GM19467 (cell line): ENCODE measurements at regions not wholly inside any gene's neighbourhood (a gene's known extent, or its start where the extent isn't known, plus 50 kb on each side); places are given as distances from the start of the nearest gene placed in this dataset.

ENCODE experiments used
- ATAC-seq: cut with Tn5 transposase; IDR thresholded peaks from one replicate; pipeline ENCODE4 v1.9.1; 2021; ENCODE audit warnings: mild to moderate bottlenecking, moderate library complexity; ENCODE audit not compliant: unreplicated experiment

DNA sequence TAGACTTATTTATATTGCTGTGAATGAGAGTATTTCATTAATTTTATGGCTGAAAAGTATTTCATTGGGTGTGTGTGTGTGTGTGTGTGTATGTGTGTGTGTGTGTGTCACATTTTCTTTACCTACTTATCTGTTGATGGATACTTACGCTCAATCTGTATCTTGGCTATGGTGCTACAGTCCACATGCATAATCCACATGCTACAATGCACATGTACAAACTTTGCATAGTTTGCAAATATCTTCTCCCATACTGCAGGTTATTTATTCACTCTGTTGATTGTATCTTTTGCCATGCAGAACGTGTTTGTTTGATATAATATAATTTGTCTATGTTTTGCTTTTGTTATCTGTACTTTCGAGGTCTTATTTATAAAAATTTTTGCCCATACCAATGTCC is 167.8 kb downstream of the RAB28 start:
- ATAC-seq, result no peak

DNA sequence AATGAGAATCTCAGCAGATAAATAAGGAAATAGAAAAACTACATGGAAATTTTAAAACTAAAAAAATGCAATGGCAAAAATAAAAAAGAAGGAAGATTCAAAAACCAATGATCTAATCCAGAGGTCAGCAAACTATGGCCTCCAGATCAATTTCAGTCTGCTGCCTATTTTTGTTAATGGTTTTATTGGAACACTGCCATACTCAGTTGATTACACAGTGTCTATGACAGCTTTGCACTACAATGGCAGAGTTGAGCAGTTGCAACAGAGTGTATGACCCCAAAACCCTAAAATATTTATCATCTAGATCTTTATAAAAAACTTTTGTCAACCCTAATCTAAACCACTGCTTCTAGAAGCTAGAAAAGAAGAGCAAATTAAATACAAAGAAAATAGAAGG is 170.3 kb downstream of the RAB28 start:
- no peak for ATAC-seq

DNA sequence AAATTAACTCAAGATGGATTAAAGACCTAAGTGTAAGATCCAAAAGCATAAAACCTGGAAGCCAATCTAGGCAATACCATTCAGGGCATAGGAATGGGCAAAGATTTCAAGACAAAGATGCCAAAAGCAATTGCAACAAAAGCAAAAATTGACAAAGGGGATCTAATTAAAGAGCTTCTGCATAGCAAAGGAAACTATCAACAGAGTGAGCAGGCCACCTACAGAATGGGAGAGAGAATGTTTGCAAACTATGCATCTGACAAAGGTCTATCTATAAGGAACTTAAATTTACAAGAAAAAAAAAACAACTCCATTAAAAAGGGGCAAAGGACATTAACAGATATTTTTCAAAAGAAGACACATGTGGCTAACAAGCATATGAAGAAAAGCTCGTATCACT is 171.9 kb downstream of the RAB28 start:
- no peak for ATAC-seq

DNA sequence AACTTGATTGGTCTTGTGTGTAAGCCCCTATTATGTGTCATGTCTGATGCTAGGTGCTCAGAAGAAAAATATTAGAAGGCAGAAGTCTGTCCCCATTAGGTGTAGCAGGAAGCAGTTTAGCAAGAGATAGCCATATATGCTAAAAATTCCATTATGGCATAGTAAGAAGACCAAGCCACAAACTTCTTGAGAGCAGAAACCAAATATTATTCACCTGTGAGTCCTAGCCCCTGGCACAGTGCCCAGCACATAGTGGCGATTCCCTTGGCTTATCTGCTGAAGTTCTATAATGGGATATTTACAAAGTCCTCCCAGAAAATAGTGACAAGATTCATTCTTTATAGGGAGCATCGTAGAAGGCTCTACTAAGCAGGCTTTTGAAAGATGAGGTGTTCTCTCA is 174.4 kb downstream of the RAB28 start:
- no peak for ATAC-seq

DNA sequence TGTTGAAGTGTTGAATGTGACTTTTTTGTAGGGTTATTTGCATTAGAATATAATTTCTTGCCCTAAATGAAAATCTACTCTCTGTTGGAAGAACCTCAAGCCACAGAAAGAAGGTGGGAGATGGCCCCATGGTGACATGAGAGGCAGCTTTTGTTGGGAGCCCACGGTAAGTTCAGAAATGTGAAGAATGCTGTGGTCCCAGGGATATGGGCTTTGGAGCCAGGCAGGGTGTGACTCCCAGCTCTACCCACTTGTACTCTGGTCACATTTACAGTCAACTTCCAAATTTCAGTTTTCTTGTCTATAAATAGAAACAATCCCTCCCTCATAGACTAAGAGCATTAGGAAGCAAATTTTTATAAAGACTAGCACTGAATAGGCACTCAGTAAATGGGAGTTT is 177.8 kb downstream of the RAB28 start:
- no peak for ATAC-seq

DNA sequence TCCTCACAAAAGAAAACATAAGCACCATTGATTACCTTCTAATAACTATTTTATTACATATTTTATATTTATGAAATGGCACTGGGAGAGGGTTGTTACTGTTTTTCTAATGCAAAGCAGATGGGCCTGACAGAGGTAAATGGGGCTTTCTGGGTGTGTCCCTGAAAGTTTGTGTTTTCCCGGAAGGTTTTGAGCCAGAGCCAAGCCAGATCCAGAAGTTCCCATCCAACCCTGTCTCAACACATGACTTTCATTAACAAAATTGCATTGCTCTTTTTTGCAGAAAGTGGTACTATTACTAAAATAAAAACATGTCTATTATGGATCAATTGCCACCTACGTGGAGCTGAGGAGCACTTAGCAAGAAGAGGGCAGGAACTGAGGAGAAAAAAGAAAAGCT is 181.3 kb downstream of the RAB28 start:
- no peak for ATAC-seq

DNA sequence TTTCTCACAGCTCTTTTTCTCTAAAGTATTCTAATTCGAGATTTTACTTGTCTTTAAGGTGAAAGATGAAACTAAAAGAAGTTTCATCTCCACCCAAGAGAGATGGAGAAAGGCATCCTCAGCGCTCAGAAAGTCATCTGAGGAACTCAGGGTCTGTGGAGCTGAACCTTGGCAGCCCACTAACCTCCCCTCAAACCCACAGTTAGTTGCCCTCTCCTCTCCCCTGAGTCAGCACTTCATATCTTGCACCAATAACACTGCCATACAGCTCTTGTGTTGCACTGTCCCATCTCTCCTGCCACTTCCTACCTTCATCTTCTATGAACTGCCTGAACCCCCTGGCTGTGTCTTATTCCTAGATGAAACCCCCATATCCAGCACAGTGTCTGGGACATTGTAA is 184.8 kb downstream of the RAB28 start:
- ATAC-seq, result no peak

DNA sequence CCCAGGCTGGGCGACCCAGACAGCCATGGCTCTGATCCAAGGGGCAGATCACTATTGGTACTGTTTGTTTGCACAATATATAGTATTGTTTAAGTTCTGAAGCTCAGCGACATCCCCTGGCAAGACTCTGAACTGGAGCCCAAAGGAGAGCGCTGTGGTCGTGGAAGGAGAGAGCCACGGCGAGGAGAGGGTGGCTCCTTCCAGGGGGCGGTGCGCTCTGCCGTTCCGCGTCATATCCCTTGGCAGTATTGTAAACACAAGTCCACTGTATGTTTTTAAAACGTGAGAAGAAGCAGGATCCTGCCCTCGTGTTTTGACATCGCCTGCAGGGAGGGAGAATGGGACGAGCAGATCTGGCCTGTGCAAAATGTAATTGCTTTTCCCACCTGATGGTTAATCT is 185.5 kb downstream of the RAB28 start:
- ATAC-seq, result no peak

DNA sequence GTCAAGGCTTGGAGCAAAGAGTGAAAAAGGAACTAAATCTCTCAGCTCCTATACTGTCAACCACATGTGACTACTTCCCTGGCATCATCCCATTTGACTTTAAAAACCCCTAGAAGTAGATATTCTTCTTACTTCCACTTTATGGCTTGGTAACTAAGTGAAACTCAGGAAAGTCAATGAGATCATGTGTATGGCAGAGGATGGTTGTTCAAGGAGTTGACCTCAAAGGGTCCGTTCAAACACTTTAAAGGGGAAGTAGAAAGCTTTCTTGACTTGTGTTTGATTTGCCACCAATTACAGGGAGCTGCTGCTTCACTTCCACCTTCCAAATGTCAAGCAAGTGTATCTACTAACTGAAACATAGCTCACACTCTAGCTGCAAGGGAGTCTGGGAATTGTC is 187.2 kb downstream of the RAB28 start:
- ATAC-seq, result no peak

DNA sequence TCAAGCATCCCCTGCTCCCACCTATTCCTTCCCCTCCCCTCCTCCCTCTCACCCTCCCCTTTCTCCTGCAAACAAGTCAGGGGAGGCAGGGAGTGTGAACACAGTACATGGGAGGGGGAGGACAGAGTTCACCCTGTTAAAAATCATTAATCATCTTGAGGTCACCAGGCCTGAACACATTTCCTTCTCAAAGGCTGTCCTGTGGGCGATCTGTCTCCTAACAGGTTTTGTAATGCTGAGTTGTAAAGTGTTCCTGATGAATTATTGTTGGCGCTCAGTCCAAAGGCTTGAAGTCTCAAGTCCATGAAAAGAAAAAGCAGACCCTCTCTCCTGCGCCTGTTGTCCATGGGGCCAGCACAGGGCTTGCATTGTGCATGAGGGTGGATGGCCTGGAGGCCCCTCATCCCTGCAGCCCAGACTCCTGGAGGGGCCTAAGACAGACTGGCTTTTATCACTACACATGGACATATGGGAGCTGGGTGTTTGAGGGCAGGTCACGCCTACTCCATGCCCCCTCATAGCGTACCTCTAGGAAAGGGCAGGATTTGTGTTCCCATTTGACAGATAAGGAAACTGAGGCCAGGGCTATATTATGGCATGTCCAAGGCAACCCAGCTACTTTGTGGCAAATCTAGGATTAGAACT is 189.1 kb downstream of the RAB28 start:
- ATAC-seq, result no peak

DNA sequence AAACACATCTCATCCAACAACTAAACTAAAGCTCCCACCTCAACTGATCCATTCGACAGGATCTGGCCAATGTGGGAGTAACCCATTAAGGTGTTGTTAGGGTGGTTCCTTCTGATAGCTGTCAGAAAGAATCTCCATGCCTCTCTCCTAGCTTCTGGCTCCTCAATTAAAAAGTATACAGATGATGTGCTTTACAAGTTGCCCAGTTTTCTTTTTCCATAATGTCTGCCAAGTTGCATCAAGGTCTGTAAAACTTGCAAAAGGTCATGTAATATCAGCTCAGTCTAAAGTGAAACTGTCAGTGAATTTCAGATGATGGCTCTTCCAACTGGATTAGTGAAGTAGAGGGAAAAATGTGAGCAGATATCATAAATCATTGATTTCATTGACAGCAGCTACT is 191.8 kb downstream of the RAB28 start:
- ATAC-seq, result no peak

DNA sequence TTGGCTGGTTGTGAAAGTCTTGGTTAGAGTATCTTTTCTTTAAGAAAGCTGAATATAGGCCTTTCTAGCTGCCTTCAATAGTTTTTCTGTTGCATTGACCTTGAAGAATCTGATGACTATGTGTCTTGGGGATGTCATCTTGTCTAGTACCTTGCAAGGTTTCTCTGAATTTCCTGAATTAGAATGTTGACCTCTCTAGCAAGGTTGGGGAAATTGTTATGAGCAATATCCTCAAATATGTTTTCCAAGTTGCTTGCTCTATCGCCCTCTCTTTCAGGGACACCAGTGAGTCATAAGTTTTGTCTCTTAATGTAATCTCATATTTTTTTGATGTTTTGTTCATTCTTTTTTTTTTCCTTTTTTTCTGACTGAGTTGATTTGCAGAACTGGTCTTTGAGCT is 194.7 kb downstream of the RAB28 start:
- ATAC-seq, result no peak

DNA sequence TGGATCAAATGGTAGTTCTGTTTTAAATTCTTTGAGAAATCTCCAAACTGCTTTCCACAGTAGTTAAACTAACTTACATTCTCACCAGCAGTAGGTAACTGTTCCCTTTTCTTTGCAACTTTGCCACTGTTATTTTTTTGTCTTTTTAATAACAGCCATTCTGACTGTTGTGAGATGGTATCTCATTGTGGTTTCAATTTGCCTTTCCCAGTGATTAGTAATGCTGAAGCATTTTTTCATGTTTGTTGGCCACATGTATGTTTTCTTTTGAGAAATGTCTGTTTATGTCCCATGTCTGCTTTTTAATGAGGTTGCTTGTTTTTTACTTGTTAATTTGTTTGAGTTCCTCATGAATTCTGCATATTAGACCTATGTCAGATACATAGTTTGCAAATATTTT is 198.8 kb downstream of the RAB28 start:
- ATAC-seq, result no peak

DNA sequence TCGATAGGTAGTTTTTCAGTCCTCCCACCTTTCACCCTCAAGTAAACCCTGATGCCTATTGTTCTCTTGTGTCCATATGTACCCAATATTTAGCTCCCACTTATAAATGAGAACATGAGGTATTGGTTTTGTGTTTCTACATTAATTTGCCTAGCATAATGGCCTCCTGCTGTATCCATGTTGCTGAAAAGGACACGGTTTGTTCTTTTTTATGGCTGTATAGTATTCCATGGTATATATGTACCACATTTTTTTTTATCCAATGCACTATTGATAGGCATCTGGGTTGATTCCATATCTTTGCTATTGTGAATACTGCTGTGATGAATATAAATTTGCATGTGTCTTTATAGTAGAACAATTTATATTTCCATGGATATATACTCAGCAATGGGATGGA is 199.2 kb downstream of the RAB28 start:
- no peak for ATAC-seq

DNA sequence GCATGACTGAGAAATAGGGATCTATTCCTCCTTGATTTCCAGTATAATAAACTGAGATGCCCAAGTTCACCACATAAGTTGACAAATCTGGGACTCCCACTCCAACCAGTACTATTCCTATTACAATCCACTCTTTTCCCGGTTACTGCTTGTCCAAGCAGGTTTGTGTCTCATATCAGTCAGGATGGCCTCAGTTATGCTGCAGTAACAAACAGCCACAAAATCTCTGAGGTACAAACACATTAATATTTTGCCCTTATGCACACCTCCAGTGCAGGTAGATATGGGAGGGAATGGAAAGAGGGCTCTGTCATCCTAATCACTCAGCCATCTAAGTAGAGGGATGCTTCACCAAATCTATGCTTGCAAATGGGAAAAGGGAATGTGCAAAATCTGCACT is 207.8 kb downstream of the RAB28 start:
- ATAC-seq, result no peak

DNA sequence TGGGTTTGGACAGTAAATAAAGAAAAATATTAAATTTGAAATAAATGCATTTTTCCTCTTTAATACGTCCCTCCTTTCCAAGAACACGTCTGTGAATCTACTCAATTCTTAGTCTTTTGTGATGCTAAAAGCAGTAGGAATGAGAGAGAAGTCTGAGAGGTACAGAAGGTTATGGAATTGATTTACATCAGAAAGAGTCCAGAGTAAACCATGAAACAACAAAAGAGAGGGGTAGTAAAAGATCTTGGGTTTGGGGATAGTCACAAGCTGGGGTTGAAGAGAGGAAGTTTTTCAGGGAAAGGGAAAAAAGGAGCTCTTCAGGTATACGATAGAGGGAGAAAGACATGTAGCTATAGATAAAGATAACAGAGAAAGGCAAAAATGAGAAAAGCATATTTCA is 215.4 kb downstream of the RAB28 start:
- ATAC-seq, result no peak

DNA sequence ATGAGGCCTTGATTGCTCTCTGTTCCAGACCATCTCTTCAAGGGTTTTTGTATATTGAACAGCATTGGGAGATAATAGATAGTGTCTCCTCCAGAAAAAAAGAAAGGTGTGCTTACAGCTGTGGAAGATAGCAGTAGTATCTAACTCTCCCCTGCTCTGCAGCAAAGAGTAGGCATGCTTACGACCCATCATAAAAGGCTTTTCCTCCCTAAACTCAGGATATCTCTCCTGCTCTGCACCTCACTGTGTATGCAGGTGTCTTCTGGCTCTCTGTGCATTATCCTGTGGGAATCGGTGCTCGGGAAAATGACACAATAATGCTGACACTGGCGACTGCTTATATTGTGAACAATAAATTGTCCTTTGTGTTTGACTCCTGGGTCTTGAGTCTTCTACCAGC is 216.0 kb downstream of the RAB28 start:
- ATAC-seq, result no peak

DNA sequence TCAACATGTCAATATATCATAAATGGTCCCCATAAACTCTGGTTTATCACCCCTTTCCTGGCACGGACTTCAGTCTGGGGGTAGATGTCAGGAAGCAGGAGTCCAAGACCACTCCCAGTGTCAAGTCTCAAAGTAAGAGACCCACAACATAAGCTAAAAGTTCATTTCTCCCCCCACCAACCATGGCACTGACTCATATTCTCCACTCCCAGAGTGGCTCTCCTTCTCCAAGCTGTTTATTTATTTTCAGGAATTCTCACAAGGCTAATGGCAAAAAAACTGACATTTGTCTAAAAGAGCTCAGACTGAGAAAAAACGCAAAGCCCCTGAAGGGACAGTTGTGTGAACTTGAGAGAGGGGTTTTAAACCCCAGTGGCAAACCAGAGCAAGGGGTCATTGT is 217.0 kb downstream of the RAB28 start:
- ATAC-seq, result no peak

DNA sequence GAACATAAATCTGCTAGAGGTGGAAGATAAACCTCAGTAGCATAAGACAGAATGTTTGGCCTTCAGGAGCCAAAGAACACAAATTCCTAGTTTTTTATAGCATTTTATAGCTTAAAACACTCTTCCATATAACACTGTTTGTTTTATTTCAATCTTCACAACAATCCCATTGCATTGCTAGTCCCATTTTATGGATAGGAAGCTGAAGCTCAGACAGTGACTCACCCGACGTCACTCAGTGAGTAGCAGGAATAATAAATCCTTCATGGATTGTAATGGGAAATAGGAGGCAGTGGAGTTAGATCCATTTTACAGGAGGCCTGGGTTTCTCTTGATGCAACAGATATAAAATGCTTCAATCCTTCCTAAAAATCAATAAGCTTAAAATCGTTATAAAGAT is 217.5 kb downstream of the RAB28 start:
- no peak for ATAC-seq

DNA sequence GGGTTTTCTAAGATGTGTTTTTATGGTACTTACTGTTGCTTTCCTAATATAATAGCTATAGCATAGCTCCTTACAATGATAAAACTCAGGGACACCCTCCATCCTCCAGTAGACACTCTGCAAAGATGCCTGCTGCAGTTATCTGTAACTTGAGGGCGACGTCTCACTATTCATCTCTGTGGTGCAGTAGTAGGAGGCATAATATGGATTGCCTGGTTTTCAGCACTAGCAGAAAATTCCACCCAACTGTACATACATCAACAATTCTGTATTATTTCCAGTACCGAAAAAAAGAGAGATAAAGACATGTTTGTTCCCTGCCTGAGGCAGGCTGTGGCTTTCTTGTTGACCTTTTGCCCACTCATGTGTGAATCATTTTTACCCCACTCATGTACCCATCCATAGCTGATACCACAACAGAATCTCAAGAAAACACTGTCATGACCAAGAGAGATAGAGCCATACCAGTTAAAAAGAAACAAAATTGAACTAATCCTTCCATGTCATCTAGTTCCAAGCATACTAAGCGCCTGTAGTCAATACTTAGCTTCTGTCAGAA is 220.1 kb downstream of the RAB28 start:
- ATAC-seq, result no peak

DNA sequence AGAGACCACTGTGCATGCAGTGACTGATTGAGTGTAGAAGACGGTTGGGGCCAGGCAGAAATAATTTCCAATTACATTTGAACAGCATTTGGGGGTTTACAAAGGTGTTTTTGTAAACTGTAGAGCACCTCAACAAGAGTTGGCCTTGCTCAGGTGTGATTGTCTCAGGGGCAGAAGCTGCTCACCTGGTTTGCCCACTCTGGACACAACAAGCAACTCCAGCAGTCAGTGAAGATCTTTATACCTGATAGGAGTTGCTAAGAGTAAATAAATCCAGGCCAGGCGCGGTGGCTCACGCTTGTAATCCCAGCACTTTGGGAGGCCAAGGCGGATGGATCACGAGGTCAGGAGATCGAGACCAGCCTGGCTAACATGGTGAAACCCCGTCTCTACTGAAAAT is 221.3 kb downstream of the RAB28 start:
- no peak for ATAC-seq

DNA sequence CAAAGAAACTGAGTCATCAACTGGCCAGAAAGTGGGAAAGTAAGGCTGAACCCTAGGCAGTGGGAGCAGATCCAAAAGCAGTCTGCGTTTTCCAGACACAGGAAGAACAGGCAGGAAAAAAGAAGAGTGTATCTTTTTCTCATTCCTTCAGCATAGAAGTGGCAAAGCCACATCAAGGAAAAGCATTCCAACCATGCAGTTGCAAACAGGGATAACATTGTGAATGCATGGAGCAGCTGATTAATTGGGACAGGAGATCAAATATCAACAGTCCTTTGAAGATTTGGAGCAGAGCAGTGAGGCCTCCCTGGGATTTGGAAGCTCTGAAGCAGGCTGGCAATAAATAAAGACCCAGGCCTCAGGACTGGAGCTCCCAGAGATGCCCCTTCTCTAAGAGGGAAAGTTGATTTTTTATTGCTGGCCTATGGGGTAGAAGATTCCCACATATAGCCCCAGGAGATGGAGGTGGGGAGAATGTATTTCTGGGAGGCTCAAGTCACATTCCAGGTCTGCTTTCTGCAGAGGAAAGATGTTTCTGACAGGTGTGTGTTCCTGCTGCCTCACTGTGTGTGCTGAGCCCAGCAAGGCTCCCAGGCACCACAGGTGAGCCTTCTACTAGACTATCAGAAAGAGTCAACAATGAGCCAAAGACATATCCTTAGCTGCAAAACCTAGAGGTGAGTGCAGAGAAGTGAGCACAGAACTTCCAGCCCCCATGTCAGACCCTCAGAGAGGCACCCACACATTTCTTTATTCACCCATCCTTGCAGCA is 222.5 kb downstream of the RAB28 start:
- ATAC-seq, result no peak

DNA sequence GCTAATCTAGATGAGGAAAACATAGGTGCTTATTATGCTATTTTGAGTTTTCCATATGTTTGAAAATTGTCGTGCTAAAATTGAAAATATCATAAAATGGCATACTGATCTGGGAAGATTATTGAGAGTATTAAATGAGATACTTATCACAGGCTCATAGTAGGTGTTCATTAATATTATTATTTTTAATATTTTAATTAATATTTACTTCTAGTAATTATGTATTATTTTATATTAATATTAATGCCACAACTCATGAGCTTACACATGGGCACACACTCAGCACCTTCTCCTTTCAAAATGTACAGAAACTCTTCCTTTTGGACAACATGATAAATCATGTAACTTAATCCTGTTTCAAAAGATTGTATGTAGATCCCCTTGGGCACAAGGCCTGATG is 223.6 kb downstream of the RAB28 start:
- ATAC-seq, result no peak
